Upper lobe of left lung (tissue), 4 donors: ENCODE measurements at regions not wholly inside any gene's neighbourhood (a gene's known extent, or its start where the extent isn't known, plus 50 kb on each side); places are given as distances from the start of the nearest gene placed in this dataset.

Experiments
- EP300 ChIP-seq, 4 donors: sonication (generic); formaldehyde crosslinking; IDR thresholded peaks; one replicate each; pipeline ENCODE4 v1.5.1; 2017; ENCODE audit warnings: antibody characterized with exemption in 4 of 4, control low read depth in 2 of 4
- POLR2A ChIP-seq, 4 donors: fragments of 450-650 bp; IDR thresholded peaks; one replicate each; pipeline ENCODE4 v1.5.1; 2016 to 2017; ENCODE audit warnings: antibody characterized with exemption in 4 of 4, mild to moderate bottlenecking in 2 of 4
- POLR2AphosphoS5 ChIP-seq, 2 donors: sonication (generic); formaldehyde crosslinking; IDR thresholded peaks; one replicate each; pipeline ENCODE4 v1.5.1; 2017; ENCODE audit warnings: antibody characterized with exemption in 2 of 2
- TF ChIP-seq, protein P1 (sequence below), 6 experiments: fragments of 450-650 bp in 4 of 6; fragments of 200-600 bp in 2 of 6; sonication (generic) in 2 of 6; IDR thresholded peaks; one replicate each; pipeline ENCODE4 v1.5.1; 2016 to 2019; ENCODE audit warnings: antibody characterized with exemption in 6 of 6

DNA sequence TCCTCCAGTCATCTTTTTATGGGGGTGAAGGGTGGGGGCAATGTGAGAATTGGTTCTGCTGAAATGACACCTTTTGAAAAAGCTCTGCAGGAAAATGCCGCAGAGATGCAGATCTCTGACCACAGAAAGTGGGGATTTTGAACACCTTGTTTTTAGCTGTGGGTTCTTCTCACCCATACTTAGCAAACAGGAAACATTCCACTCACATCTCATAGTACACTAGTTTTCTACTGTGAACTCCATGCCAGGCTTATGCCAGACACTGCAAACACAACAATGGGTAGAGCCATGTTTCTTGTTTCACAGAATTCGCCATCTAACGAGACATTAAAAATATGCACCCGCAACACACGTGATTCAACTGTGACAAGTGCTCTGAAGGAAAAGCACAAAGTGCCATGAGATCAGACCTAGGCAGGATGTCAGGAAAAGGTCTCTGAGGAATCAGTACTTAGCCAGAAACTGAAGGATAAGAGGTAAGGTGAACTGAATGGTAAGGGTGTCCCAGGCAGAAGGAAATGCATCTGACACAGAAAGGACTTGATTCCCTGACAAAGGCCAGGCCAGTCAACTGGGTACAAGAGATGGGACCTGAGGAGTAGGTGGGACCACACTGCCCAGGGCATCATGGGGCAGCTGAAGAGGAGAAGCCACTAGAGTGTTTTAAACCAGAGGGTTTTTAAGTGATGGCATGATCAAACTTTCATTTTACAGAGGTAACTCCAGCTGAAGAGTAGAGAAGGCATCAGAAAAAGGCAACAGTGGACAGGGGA, 83.8 kb upstream of the JAK1 start:
- TF ChIP-seq, protein P1, sequence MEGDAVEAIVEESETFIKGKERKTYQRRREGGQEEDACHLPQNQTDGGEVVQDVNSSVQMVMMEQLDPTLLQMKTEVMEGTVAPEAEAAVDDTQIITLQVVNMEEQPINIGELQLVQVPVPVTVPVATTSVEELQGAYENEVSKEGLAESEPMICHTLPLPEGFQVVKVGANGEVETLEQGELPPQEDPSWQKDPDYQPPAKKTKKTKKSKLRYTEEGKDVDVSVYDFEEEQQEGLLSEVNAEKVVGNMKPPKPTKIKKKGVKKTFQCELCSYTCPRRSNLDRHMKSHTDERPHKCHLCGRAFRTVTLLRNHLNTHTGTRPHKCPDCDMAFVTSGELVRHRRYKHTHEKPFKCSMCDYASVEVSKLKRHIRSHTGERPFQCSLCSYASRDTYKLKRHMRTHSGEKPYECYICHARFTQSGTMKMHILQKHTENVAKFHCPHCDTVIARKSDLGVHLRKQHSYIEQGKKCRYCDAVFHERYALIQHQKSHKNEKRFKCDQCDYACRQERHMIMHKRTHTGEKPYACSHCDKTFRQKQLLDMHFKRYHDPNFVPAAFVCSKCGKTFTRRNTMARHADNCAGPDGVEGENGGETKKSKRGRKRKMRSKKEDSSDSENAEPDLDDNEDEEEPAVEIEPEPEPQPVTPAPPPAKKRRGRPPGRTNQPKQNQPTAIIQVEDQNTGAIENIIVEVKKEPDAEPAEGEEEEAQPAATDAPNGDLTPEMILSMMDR (IDR thresholded peaks at IDR 0.05), result no peak
- TF ChIP-seq EP300 (IDR thresholded peaks at IDR 0.05), result no peak
- no peak for TF ChIP-seq POLR2AphosphoS5 (IDR thresholded peaks at IDR 0.05)
- TF ChIP-seq POLR2A (IDR thresholded peaks at IDR 0.05), result no peak
